Osteocyte (in vitro differentiated cells): ENCODE measurements at regions not wholly inside any gene's neighbourhood (a gene's known extent, or its start where the extent isn't known, plus 50 kb on each side); places are given as distances from the start of the nearest gene placed in this dataset.

Experiments
- DNase-seq: peaks from one replicate; pipeline ENCODE4 v3.0.0; 2021; ENCODE audit warnings: mixed read lengths; ENCODE audit not compliant: unreplicated experiment; ENCODE audit errors: extremely low spot score
- H3K27ac Mint-ChIP-seq: one replicate; pipeline ENCODE4 v1.8.0; 2021; ENCODE audit warnings: mild to moderate bottlenecking, mixed read lengths; ENCODE audit not compliant: unreplicated experiment
- H3K27me3 Mint-ChIP-seq: one replicate; pipeline ENCODE4 v1.8.0; 2021; ENCODE audit warnings: mixed read lengths; ENCODE audit not compliant: unreplicated experiment
- H3K36me3 Mint-ChIP-seq: one replicate; pipeline ENCODE4 v1.8.0; 2021; ENCODE audit warnings: mixed read lengths; ENCODE audit not compliant: unreplicated experiment
- H3K4me1 Mint-ChIP-seq: one replicate; pipeline ENCODE4 v1.8.0; 2021; ENCODE audit warnings: mixed read lengths; ENCODE audit not compliant: unreplicated experiment
- H3K4me3 Mint-ChIP-seq: one replicate; pipeline ENCODE4 v1.8.0; 2021; ENCODE audit warnings: mild to moderate bottlenecking, moderate library complexity, mixed read lengths; ENCODE audit not compliant: unreplicated experiment
- H3K9me3 Mint-ChIP-seq: one replicate; pipeline ENCODE4 v1.8.0; 2021; ENCODE audit warnings: mixed read lengths; ENCODE audit not compliant: unreplicated experiment
- CTCF ChIP-seq: fragments of 200-600 bp; sonication (generic); IDR thresholded peaks from 2 replicates; pipeline ENCODE4 v1.5.0; 2021; ENCODE audit warnings: antibody characterized with exemption, mild to moderate bottlenecking, moderate library complexity

GRCh38 chr20:11064946-11065345 lies 391.1 kb upstream of the JAG1 start:
- Mint-ChIP-seq H3K36me3 (no peaks in the 10 kb centered on the region), H3K4me1 (peaks cover 15% of the 10 kb centered on the region), H3K9me3 (no peaks in the 10 kb centered on the region), H3K4me3 (no peak overlapping the region), H3K27me3 (no peaks in the 10 kb centered on the region), H3K27ac (no peak overlapping the region)
- no peak for DNase-seq
- no peak for TF ChIP-seq CTCF

GRCh38 chr20:11067359-11067758 lies 393.6 kb upstream of the JAG1 start:
- no peak overlapping the region for H3K4me3 Mint-ChIP-seq
- peaks cover 12% of the 10 kb centered on the region for H3K9me3 Mint-ChIP-seq
- H3K27me3 Mint-ChIP-seq: no peaks in the 10 kb centered on the region
- H3K27ac Mint-ChIP-seq: no peak overlapping the region
- H3K36me3 Mint-ChIP-seq: peaks cover 1% of the 10 kb centered on the region
- no peak for DNase-seq
- no peak for TF ChIP-seq CTCF
- peaks cover 3% of the 10 kb centered on the region for H3K4me1 Mint-ChIP-seq

- H3K27me3 Mint-ChIP-seq: no peaks in the 10 kb centered on the region
- H3K27ac Mint-ChIP-seq: no peak overlapping the region
- no peak overlapping the region for H3K4me3 Mint-ChIP-seq
- H3K9me3 Mint-ChIP-seq: peaks cover 18% of the 10 kb centered on the region
- DNase-seq: no peak
- peaks cover 9% of the 10 kb centered on the region for H3K4me1 Mint-ChIP-seq
- H3K36me3 Mint-ChIP-seq: peaks cover 4% of the 10 kb centered on the region
- no peak for TF ChIP-seq CTCF
Measured at GRCh38 chr20:11072982-11073381, 399.2 kb upstream of the JAG1 start.

- Mint-ChIP-seq H3K27me3 (no peaks in the 10 kb centered on the region), H3K4me1 (peaks cover 15% of the 10 kb centered on the region), H3K9me3 (peaks cover 15% of the 10 kb centered on the region), H3K4me3 (no peak overlapping the region), H3K36me3 (peaks cover 4% of the 10 kb centered on the region), H3K27ac (no peak overlapping the region)
- no peak for DNase-seq
- no peak for TF ChIP-seq CTCF
Measured at GRCh38 chr20:11076434-11077105, 402.8 kb upstream of the JAG1 start.

GRCh38 chr20:11077226-11077625 lies 403.4 kb upstream of the JAG1 start:
- H3K4me3 Mint-ChIP-seq: no peak overlapping the region
- H3K27me3 Mint-ChIP-seq: no peaks in the 10 kb centered on the region
- peaks cover 4% of the 10 kb centered on the region for H3K36me3 Mint-ChIP-seq
- no peak for DNase-seq
- no peak for TF ChIP-seq CTCF
- peaks cover 15% of the 10 kb centered on the region for H3K4me1 Mint-ChIP-seq
- peaks cover 8% of the 10 kb centered on the region for H3K9me3 Mint-ChIP-seq
- no peak overlapping the region for H3K27ac Mint-ChIP-seq
